Tibial artery (tissue), 4 donors: ENCODE measurements at regions not wholly inside any gene's neighbourhood (a gene's known extent, or its start where the extent isn't known, plus 50 kb on each side); places are given as distances from the start of the nearest gene placed in this dataset.

Source experiments
- DNase-seq, 2 donors: peaks; one replicate each; pipeline ENCODE4 v3.0.0-alpha.2; 2019
- H3K27ac ChIP-seq, 2 donors: fragments of 200-600 bp; sonication (generic) in 1 of 2; 1 replicate in 1 of 2; 2 replicates in 1 of 2; pipeline ENCODE4 v1.5.1; 2018 to 2019; ENCODE audit warnings: mild to moderate bottlenecking in 1 of 2
- H3K27me3 ChIP-seq, 2 donors: fragments of 200-600 bp; sonication (generic) in 1 of 2; one replicate each; pipeline versions ENCODE4 v1.5.1 to v1.6.0; 2016 to 2019
- H3K36me3 ChIP-seq, 3 donors: fragments of 200-600 bp; sonication (generic) in 2 of 3; one replicate each; pipeline ENCODE4 v1.5.1; 2016 to 2019; ENCODE audit warnings: mild to moderate bottlenecking in 2 of 3
- H3K4me1 ChIP-seq, 4 donors: fragments of 200-600 bp; sonication (generic) in 2 of 4; 1 replicate in 3 of 4; 2 replicates in 1 of 4; pipeline ENCODE4 v1.5.1; 2016 to 2019
- H3K4me3 ChIP-seq, 2 donors: fragments of 200-600 bp; sonication (generic) in 1 of 2; 1 replicate in 1 of 2; 2 replicates in 1 of 2; pipeline ENCODE4 v1.5.1; 2018 to 2019; ENCODE audit warnings: mild to moderate bottlenecking in 2 of 2
- H3K9me3 ChIP-seq, 3 donors: fragments of 200-600 bp; sonication (generic) in 1 of 3; one replicate each; pipeline ENCODE4 v1.5.1; 2016 to 2019
- CTCF ChIP-seq, 2 experiments: fragments of 200-600 bp in 1 of 2; fragments of 450-650 bp in 1 of 2; IDR thresholded peaks; one replicate each; pipeline ENCODE4 v1.5.1; 2017 to 2019; ENCODE audit warnings: antibody characterized with exemption in 2 of 2, mild to moderate bottlenecking in 1 of 2, moderate library complexity in 1 of 2
- intact Hi-C: fragments of 100-400 bp; cut with DNase I; formaldehyde crosslinking; loops from one replicate; pipeline ENCODE4 v1.15.0; 2023; ENCODE audit warnings: low total_unique reads

DNA sequence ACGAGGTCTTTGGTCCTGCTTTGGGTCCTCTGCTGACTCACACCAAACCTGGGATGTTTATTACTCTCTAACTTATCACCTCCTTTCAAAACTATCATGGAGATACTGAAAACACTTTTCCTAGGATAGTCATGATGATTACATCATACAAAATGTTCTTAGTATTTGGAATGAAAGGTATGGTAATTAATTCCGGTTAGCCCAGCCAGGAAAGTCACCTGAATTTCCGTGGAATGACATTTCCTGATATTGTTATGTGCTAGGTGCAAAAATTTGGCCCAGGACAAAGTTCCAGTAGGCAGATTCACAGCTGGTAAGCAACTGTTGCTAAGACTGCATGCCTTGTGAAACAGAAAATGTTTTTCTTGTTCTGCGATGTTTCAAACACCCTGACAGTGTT is 203.4 kb downstream of the ZNF648 start:
- no peaks in the 10 kb centered on the region for H3K4me1 ChIP-seq
- no peaks in the 10 kb centered on the region for H3K27me3 ChIP-seq
- TF ChIP-seq CTCF (IDR thresholded peaks at IDR 0.05) = no peak
- H3K36me3 ChIP-seq = no peaks in the 10 kb centered on the region
- no peak overlapping the region for H3K4me3 ChIP-seq
- H3K9me3 ChIP-seq = peaks cover 0 to 13% (median 0%) of the 10 kb centered on the region in 3 donors
- no peak overlapping the region for H3K27ac ChIP-seq
- intact Hi-C loops = no loop called here
- DNase-seq = no peak
